ENCODE measurements at regions not wholly inside any gene's neighbourhood (a gene's known extent, or its start where the extent isn't known, plus 50 kb on each side); places are given as distances from the start of the nearest gene placed in this dataset.

GRCh38 chr14:46322076-46322475 lies 329.5 kb downstream of the RPL10L start:
- Histone ChIP-seq H3K36me3 (ENCODE audit: control insufficient read depth in 2 of 2, insufficient read depth in 1 of 2, low read length in 2 of 2) (no peaks in the 10 kb centered on the region), H3K4me3 (ENCODE audit: low read depth, low read length) (no peak overlapping the region), H3K4me1 (ENCODE audit: control insufficient read depth, insufficient read depth, low read length) (no peaks in the 10 kb centered on the region), H3K9me3 (ENCODE audit: control insufficient read depth, insufficient read depth, low read depth, low read length) (no peaks in the 10 kb centered on the region), H3K27ac (ENCODE audit: extremely low read depth, low read depth, low read length) (no peak overlapping the region)
- ChIA-PET POLR2A (no interaction called here), CTCF (no interaction called here)
- TF ChIP-seq ZNF23 (tag by site-specific recombination; IDR thresholded peaks at IDR 0.05; ENCODE audit: borderline replicate concordance) (no peak), ZNF76 (tag by site-specific recombination; IDR thresholded peaks at IDR 0.05; ENCODE audit: borderline replicate concordance, low read depth) (no peak), ZNF221 (tag by site-specific recombination; IDR thresholded peaks at IDR 0.05; ENCODE audit: borderline replicate concordance) (no peak), ZNF239 (tag by site-specific recombination; IDR thresholded peaks at IDR 0.05) (no peak)
- TF ChIP-seq, protein P1, sequence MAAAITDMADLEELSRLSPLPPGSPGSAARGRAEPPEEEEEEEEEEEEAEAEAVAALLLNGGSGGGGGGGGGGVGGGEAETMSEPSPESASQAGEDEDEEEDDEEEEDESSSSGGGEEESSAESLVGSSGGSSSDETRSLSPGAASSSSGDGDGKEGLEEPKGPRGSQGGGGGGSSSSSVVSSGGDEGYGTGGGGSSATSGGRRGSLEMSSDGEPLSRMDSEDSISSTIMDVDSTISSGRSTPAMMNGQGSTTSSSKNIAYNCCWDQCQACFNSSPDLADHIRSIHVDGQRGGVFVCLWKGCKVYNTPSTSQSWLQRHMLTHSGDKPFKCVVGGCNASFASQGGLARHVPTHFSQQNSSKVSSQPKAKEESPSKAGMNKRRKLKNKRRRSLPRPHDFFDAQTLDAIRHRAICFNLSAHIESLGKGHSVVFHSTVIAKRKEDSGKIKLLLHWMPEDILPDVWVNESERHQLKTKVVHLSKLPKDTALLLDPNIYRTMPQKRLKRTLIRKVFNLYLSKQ (tag by site-specific recombination; IDR thresholded peaks at IDR 0.05; ENCODE audit: borderline replicate concordance): no peak
- TF ChIP-seq, protein P2, sequence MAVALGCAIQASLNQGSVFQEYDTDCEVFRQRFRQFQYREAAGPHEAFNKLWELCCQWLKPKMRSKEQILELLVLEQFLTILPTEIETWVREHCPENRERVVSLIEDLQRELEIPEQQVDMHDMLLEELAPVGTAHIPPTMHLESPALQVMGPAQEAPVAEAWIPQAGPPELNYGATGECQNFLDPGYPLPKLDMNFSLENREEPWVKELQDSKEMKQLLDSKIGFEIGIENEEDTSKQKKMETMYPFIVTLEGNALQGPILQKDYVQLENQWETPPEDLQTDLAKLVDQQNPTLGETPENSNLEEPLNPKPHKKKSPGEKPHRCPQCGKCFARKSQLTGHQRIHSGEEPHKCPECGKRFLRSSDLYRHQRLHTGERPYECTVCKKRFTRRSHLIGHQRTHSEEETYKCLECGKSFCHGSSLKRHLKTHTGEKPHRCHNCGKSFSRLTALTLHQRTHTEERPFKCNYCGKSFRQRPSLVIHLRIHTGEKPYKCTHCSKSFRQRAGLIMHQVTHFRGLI (tag by site-specific recombination; IDR thresholded peaks at IDR 0.05): no peak

- TF ChIP-seq, protein P1 (tag by site-specific recombination; IDR thresholded peaks at IDR 0.05; ENCODE audit: borderline replicate concordance): no peak
- no peak for TF ChIP-seq ZBTB6 (tag by site-specific recombination; IDR thresholded peaks at IDR 0.05)
- no peak for TF ChIP-seq ZNF701 (tag by site-specific recombination; IDR thresholded peaks at IDR 0.05)
- TF ChIP-seq, protein P2 (tag by site-specific recombination; IDR thresholded peaks at IDR 0.05): no peak
- TF ChIP-seq ZNF629 (tag by site-specific recombination; IDR thresholded peaks at IDR 0.05): no peak
- no peak for TF ChIP-seq ZNF664 (tag by site-specific recombination; IDR thresholded peaks at IDR 0.05)
- TF ChIP-seq ZNF140 (tag by site-specific recombination; IDR thresholded peaks at IDR 0.05): no peak
- TF ChIP-seq ZNF514 (tag by site-specific recombination; IDR thresholded peaks at IDR 0.05): no peak
- no peak for TF ChIP-seq ZNF561 (tag by site-specific recombination; IDR thresholded peaks at IDR 0.05; ENCODE audit: borderline replicate concordance)
- TF ChIP-seq ZFHX2 (tag by site-specific recombination; conservative IDR thresholded peaks at IDR 0.05): no peak
- TF ChIP-seq ZNF544 (tag by site-specific recombination; IDR thresholded peaks at IDR 0.05): no peak
- TF ChIP-seq ZNF510 (tag by site-specific recombination; IDR thresholded peaks at IDR 0.05; ENCODE audit: insufficient replicate concordance): no peak
- no peak for TF ChIP-seq MZF1 (tag by site-specific recombination; IDR thresholded peaks at IDR 0.05; ENCODE audit: borderline replicate concordance)
- TF ChIP-seq ZNF157 (tag by site-specific recombination; IDR thresholded peaks at IDR 0.05): no peak
- TF ChIP-seq ZNF785 (tag by site-specific recombination; IDR thresholded peaks at IDR 0.05): no peak
- TF ChIP-seq ZNF473 (tag by site-specific recombination; IDR thresholded peaks at IDR 0.05): no peak
- no peak for TF ChIP-seq ZNF843 (tag by site-specific recombination; IDR thresholded peaks at IDR 0.05)
- TF ChIP-seq BCL6B (tag by site-specific recombination; IDR thresholded peaks at IDR 0.05): no peak
- no peak overlapping the region for H3K4me3 ChIP-seq (ENCODE audit: low read depth, low read length)
- ChIA-PET POLR2A (no interaction called here), CTCF (no interaction called here)
- H3K27ac ChIP-seq (ENCODE audit: extremely low read depth, low read depth, low read length): no peak overlapping the region
- no peaks in the 10 kb centered on the region for H3K9me3 ChIP-seq (ENCODE audit: control insufficient read depth, insufficient read depth, low read depth, low read length)
- H3K36me3 ChIP-seq (ENCODE audit: control insufficient read depth in 2 of 2, insufficient read depth in 1 of 2, low read length in 2 of 2): no peaks in the 10 kb centered on the region
- H3K4me1 ChIP-seq (ENCODE audit: control insufficient read depth, insufficient read depth, low read length): no peaks in the 10 kb centered on the region
Measured at GRCh38 chr14:46306267-46306666, 345.3 kb downstream of the RPL10L start.
